MCF 10A (cell line): ENCODE measurements at regions not wholly inside any gene's neighbourhood (a gene's known extent, or its start where the extent isn't known, plus 50 kb on each side); places are given as distances from the start of the nearest gene placed in this dataset.

Experiments used
- BruUV-seq: library from RNA; stranded (reverse); fragments of 400-500 nt; replicated peaks from 2 replicates; lab custom pipeline; 2021; lab: Mats Ljungman, UMichigan
- CTCF ChIA-PET: fragments of 300-600 bp; sonication (Branson Sonifier 250); formaldehyde crosslinking; extraction: SDS; loops from one replicate; lab custom pipeline; 2021; ENCODE audit warnings: antibody characterized with exemption, inconsistent platforms; lab: Yijun Ruan, JAX
- POLR2A ChIA-PET: fragments of 300-600, 350-650 bp; sonication (Branson Sonifier 250); formaldehyde crosslinking; extraction: SDS; loops from one replicate; lab custom pipeline; 2020; ENCODE audit warnings: antibody characterized with exemption, inconsistent platforms; lab: Yijun Ruan, JAX
- DNase-seq: peaks from one replicate; pipeline ENCODE4 v3.0.0-alpha.2; 2018; ENCODE audit not compliant: unreplicated experiment
- H3K27ac Mint-ChIP-seq: one replicate; pipeline ENCODE4 v1.8.0; 2022; ENCODE audit warnings: mild to moderate bottlenecking, low read depth, mixed read lengths; ENCODE audit not compliant: unreplicated experiment
- H3K27me3 Mint-ChIP-seq: one replicate; pipeline ENCODE4 v1.8.0; 2022; ENCODE audit warnings: mixed read lengths; ENCODE audit not compliant: insufficient read depth, unreplicated experiment
- H3K36me3 Mint-ChIP-seq: one replicate; pipeline ENCODE4 v1.8.0; 2022; ENCODE audit warnings: mild to moderate bottlenecking, moderate library complexity, mixed read lengths; ENCODE audit not compliant: insufficient read depth, unreplicated experiment
- H3K4me1 Mint-ChIP-seq: one replicate; pipeline ENCODE4 v1.8.0; 2022; ENCODE audit warnings: mixed read lengths; ENCODE audit not compliant: insufficient read depth, unreplicated experiment
- H3K4me3 Mint-ChIP-seq: one replicate; pipeline ENCODE4 v1.8.0; 2022; ENCODE audit warnings: mild to moderate bottlenecking, moderate library complexity, mixed read lengths; ENCODE audit not compliant: unreplicated experiment
- H3K9me3 Mint-ChIP-seq: one replicate; pipeline ENCODE4 v1.8.0; 2022; ENCODE audit warnings: mixed read lengths; ENCODE audit not compliant: unreplicated experiment
- CTCF ChIP-seq: fragments of 200-600 bp; IDR thresholded peaks from one replicate; pipeline ENCODE4 v1.8.0; 2022; ENCODE audit warnings: antibody characterized with exemption, mild to moderate bottlenecking; ENCODE audit not compliant: unreplicated experiment
- intact Hi-C: fragments of 100-400 bp; cut with micrococcal nuclease; formaldehyde crosslinking; loops from 2 replicates; pipeline ENCODE4 v1.14.1; 2022

- no peak for TF ChIP-seq CTCF
- BruUV-seq: no TSS peak
- Mint-ChIP-seq H3K36me3 (no peaks in the 10 kb centered on the region), H3K4me3 (no peak overlapping the region), H3K27me3 (no peaks in the 10 kb centered on the region), H3K4me1 (peaks cover 9% of the 10 kb centered on the region), H3K27ac (peak overlapping the region; percentile 5), H3K9me3 (no peaks in the 10 kb centered on the region)
- peak; percentile 79 for DNase-seq
- POLR2A ChIA-PET: interaction anchor here (0.5 to 1.5 kb wide), 3 partner anchors 74 to 373 kb away, joined by 3 to 7 read pairs (median 5); no protein-coding TSS in a partner anchor
- CTCF ChIA-PET: no interaction called here
- intact Hi-C loops: no loop called here
Measured at GRCh38 chr5:58085800-58086199, 374.1 kb downstream of the PLK2 start.

- ChIA-PET POLR2A (no interaction called here), CTCF (no interaction called here)
- Mint-ChIP-seq H3K27me3 (no peaks in the 10 kb centered on the region), H3K36me3 (no peaks in the 10 kb centered on the region), H3K9me3 (no peaks in the 10 kb centered on the region), H3K4me3 (no peak overlapping the region), H3K27ac (no peak overlapping the region), H3K4me1 (peaks cover 13% of the 10 kb centered on the region)
- BruUV-seq: no TSS peak
- intact Hi-C loops: no loop called here
- DNase-seq: no peak
- no peak for TF ChIP-seq CTCF
Measured at GRCh38 chr5:58081435-58081834, 378.5 kb downstream of the PLK2 start.

GRCh38 chr5:58080573-58080972 lies 379.3 kb downstream of the PLK2 start:
- Mint-ChIP-seq H3K36me3 (no peaks in the 10 kb centered on the region), H3K4me1 (peaks cover 6% of the 10 kb centered on the region), H3K27ac (no peak overlapping the region), H3K27me3 (no peaks in the 10 kb centered on the region), H3K4me3 (no peak overlapping the region), H3K9me3 (no peaks in the 10 kb centered on the region)
- no TSS peak for BruUV-seq
- ChIA-PET POLR2A (interaction anchor here (0.6 to 0.8 kb wide), 2 partner anchors 39 to 53 kb away, joined by 3 read pairs; no protein-coding TSS in a partner anchor), CTCF (no interaction called here)
- no peak for TF ChIP-seq CTCF
- intact Hi-C loops: no loop called here
- peak; percentile 43 for DNase-seq

- Mint-ChIP-seq H3K27me3 (no peaks in the 10 kb centered on the region), H3K9me3 (no peaks in the 10 kb centered on the region), H3K4me3 (no peak overlapping the region), H3K27ac (no peak overlapping the region), H3K36me3 (no peaks in the 10 kb centered on the region), H3K4me1 (peaks cover 4% of the 10 kb centered on the region)
- no peak for DNase-seq
- no peak for TF ChIP-seq CTCF
- intact Hi-C loops: no loop called here
- POLR2A ChIA-PET: no interaction called here
- CTCF ChIA-PET: no interaction called here
- BruUV-seq: no TSS peak
Measured at GRCh38 chr5:58077966-58078365, 381.9 kb downstream of the PLK2 start.
